ENCODE measurements at regions not wholly inside any gene's neighbourhood (a gene's known extent, or its start where the extent isn't known, plus 50 kb on each side); places are given as distances from the start of the nearest gene placed in this dataset.

- DNase-seq = no peak
These were observed 49.9 kb upstream of the SUCLG2 start for GRCh38 chr3:67704322-67704721.

All from muscle of arm (tissue), 1 donor.